GM12864 (cell line): ENCODE measurements at regions not wholly inside any gene's neighbourhood (a gene's known extent, or its start where the extent isn't known, plus 50 kb on each side); places are given as distances from the start of the nearest gene placed in this dataset.
"Not testable (repeated sequence)": the region's sequence is repeated elsewhere in the genome, so short reads cannot be mapped to it uniquely, and the experiment has no call there.

Experiments
- DNase-seq: peaks from one replicate; pipeline ENCODE4 v3.0.0-alpha.2; 2011; ENCODE audit warnings: low read depth
- H3K4me3 ChIP-seq: 2 replicates; pipeline ENCODE4 v1.5.1; 2011; ENCODE audit warnings: mild to moderate bottlenecking, low read depth, low read length, control low read depth
- CTCF ChIP-seq: IDR thresholded peaks from 2 replicates; pipeline ENCODE4 v1.5.1; 2011; ENCODE audit warnings: low read depth, mild to moderate bottlenecking, moderate library complexity, low read length, control low read depth, inconsistent platforms; ENCODE audit errors: missing control alignments

- TF ChIP-seq CTCF = no peak
- DNase-seq = no peak
- H3K4me3 ChIP-seq = no peak overlapping the region
Measured at GRCh38 chr5:16383544-16384052, 82.0 kb downstream of the ZNF622 start.

GRCh38 chr5:16382047-16382446 is 83.6 kb downstream of the ZNF622 start:
- no peak for TF ChIP-seq CTCF
- no peak for DNase-seq
- H3K4me3 ChIP-seq = no peak overlapping the region

- no peak for DNase-seq
- no peak overlapping the region for H3K4me3 ChIP-seq
- no peak for TF ChIP-seq CTCF
Measured at GRCh38 chr5:16378762-16379161, 86.8 kb downstream of the ZNF622 start.

- no peak for TF ChIP-seq CTCF
- DNase-seq = no peak
- no peak overlapping the region for H3K4me3 ChIP-seq
Measured at GRCh38 chr5:16372493-16372892, 93.1 kb downstream of the ZNF622 start.

GRCh38 chr5:16366491-16366890 is 99.1 kb downstream of the ZNF622 start:
- no peak for TF ChIP-seq CTCF
- DNase-seq = no peak
- no peak overlapping the region for H3K4me3 ChIP-seq

GRCh38 chr5:16364910-16365309 is 100.7 kb downstream of the ZNF622 start:
- no peak for DNase-seq
- no peak for TF ChIP-seq CTCF
- no peak overlapping the region for H3K4me3 ChIP-seq

- DNase-seq, H3K4me3 ChIP-seq: not testable (repeated sequence)
Measured at GRCh38 chr5:16353439-16353838, 112.2 kb downstream of the ZNF622 start.
